NCI-H510A (cell line): ENCODE measurements at regions not wholly inside any gene's neighbourhood (a gene's known extent, or its start where the extent isn't known, plus 50 kb on each side); places are given as distances from the start of the nearest gene placed in this dataset.
"Not testable (repeated sequence)": the region's sequence is repeated elsewhere in the genome, so short reads cannot be mapped to it uniquely, and the experiment has no call there.

Experiments
- DNase-seq: peaks from one replicate; lab custom pipeline; 2025; lab: John Stamatoyannopoulos, UW

DNA sequence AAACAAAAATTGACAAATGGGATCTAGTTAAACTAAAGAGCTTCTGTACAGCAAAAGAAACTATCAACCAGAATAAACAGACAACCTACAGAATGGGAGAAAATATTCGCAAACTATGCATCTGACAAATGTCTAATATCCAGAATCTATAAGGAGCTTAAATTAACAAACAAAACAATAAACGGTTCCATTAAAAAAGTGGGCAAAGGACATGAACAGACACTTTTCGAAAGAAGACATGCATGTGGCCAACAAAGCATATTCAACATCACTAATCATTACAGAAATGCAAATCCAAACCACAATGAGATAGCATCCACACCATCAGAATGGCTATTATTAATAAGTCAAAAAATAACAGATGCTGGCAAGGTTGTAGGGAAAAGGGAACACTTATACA, 50.5 kb upstream of the MED13L start:
- DNase-seq: not testable (repeated sequence)

DNA sequence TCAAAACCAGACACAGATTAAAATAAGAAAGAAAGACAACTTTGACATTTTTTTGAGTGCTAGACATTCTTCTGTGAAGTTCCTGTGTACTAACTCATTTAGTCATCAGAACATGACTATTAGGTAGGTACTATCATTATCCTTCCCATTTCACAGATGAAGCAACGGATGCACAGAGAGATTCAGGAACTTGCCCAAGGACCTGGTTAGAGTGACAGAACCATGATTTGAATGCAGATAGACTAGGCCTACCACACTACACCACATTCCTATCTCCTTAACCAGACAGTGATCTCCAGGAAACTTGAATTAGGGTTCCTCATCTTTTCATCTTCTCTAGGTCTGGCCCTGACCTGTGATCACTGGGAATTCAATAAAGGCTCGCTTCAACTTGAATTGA, 54.4 kb upstream of the MED13L start:
- DNase-seq: no peak

GRCh38 chr12:116332705-116333380, 55.4 kb upstream of the MED13L start:
- DNase-seq: no peak

GRCh38 chr12:116333402-116333801, 55.9 kb upstream of the MED13L start:
- no peak for DNase-seq

GRCh38 chr12:116336542-116337065, 59.1 kb upstream of the MED13L start:
- no peak for DNase-seq

DNA sequence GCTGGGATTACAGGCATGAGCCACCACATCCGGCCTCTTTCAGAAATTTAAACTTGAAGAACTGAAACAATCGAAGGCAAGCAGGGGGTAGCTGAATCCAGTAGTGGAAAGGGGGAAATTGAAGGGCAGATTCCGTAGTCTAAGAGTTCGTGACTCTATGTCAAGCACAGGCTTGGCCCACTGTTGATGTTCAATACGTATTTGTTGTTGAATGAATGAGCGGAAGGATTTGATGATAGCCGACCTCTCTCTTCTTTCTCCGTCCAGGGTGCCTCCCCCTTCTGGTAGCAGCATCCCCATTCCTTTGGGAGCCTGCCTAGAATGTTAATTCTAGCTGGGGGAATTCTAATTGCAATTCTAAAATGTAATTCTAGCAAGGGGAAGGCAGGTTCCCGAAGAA, 59.8 kb upstream of the MED13L start:
- no peak for DNase-seq

- DNase-seq: no peak
These were observed 60.8 kb upstream of the MED13L start for GRCh38 chr12:116338064-116338846.

DNA sequence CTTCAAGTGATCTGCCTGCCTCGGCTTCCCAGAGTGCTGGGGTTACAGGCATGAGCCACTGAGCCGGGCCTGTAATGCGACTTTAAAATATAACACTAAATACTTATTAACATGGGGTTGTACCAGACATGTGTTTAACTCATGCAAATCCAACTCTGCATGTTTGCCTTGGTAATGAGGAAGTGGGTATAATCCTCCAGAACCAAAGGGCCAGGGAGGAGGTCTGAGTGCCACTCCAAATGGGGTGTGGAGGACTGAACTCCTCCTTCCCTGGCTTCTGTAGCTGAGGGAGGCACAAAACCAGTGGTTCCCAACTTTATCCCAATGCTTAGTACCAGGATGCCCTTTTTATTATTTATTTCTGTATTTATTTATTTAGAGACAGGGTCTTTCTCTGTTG, 61.6 kb upstream of the MED13L start:
- no peak for DNase-seq

DNA sequence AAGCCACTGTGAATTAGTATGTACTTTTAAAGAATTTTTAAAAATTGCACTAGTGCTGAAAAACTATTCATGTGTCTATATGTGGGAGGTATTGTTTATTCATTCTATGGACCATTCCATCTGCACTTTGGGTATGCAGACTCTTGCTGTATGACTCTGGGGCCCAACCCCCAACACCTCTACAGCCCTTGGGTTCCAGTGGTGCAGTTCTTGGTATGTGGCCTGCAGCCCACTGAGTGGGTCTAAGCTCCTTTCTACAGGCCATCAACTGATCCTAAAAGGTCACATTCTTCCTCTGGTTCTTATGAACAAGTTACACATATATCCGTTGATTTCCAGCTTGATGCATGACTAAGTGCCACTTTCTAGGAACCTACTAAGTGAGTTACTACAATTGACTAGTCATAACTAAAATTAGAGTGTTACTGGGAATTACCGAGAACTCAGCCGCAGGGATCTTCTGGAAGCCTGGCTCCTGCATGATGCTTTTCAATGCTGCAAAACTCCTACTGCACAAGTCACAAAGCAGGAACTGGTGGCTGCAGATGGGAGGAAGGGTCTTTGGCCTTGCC, 62.4 kb upstream of the MED13L start:
- no peak for DNase-seq

GRCh38 chr12:116343331-116343884, 65.9 kb upstream of the MED13L start:
- DNase-seq: no peak

- DNase-seq: no peak
These were observed 68.7 kb upstream of the MED13L start for GRCh38 chr12:116346222-116346621.

- DNase-seq: no peak
These were observed 69.2 kb upstream of the MED13L start for GRCh38 chr12:116346741-116347140.

DNA sequence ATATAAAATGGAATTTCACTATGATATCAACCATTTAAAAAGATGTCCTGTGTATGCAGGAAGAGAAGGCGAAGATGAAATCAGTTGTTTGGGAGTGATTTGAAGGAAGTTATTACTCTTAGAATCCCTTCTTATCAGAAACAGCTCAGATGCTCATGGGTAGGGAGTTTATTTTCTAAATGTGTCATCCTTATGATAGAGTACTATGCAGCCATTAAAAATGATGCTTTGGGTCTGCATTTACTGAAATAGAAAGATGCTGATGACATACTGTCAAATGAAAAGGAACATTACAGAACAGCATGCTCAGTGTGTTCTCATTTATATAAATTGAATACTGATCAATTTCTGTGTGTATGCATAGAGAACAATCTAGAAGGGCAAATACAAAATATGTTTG, 69.8 kb upstream of the MED13L start:
- no peak for DNase-seq

DNA sequence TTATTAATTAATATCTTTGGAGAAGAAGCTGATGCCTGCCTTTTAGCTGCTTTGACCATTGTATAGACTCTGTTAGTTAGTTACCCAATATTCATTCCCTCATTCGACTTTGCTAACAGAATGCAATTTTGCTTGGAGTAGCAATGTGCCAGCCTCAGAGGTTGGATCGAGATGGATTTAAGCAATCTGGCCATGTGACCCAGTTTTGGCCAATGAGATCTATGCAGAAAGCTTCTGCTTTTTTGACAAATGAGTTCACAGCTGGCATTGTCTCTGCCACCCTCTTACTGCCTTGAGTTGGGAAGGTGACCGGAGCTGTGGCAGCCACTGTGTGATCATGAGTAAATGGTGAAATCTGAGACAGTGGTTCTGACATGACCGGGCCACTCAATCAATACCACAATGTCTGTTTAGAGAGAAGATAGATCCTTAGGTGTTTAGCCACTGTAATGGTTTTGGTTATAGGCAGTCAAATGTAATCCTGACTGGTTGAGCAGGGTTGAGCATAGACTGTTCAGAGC, 74.9 kb upstream of the MED13L start:
- no peak for DNase-seq

- no peak for DNase-seq
These were observed 76.5 kb upstream of the MED13L start for GRCh38 chr12:116353958-116354357.

GRCh38 chr12:116354534-116354933, 77.0 kb upstream of the MED13L start:
- no peak for DNase-seq

- DNase-seq: no peak
These were observed 77.7 kb upstream of the MED13L start for GRCh38 chr12:116354950-116355783.

- no peak for DNase-seq
These were observed 81.0 kb upstream of the MED13L start for GRCh38 chr12:116358536-116358892.

DNA sequence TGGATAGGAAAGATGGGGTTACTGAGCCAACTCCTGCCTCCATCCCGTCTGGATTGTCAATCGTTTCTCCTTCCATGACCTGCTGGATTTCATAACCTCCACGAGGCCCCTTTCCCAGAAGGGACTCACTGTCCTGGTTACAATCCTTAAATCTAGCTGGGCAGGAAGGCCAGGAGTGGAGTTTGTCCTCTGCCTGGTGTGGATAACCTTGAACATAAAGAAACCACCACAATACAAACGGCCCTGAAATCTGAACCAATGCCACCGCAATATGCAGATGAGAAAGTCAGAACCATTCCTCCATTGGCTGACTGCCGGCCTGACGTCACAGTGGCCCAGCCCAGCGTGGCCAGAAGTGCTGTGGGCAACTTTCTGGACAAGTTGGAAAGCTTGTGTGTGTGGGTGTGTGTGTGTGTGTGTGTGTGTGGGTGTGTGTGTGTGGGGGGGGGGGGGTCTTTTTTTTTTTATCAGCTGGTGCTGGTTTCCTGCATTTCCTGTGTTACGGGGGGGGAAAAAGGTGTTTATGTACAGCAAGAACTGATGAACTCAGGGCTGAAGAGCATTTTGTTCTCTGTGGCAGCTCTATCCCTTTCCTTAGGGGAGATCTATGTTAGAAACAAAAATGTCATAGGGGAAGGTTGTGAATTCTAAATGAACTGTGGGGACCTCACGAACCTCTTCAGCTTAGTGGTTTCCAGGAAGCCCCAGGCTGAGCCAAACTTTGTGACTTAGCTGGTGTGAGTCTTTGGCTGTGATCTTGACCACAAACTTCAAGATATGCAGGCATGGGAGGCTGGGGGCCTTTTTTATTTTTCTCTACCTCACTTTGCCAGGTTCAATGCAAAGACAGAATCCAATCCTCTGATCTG, 81.6 kb upstream of the MED13L start:
- peak; percentile 89 for DNase-seq

DNA sequence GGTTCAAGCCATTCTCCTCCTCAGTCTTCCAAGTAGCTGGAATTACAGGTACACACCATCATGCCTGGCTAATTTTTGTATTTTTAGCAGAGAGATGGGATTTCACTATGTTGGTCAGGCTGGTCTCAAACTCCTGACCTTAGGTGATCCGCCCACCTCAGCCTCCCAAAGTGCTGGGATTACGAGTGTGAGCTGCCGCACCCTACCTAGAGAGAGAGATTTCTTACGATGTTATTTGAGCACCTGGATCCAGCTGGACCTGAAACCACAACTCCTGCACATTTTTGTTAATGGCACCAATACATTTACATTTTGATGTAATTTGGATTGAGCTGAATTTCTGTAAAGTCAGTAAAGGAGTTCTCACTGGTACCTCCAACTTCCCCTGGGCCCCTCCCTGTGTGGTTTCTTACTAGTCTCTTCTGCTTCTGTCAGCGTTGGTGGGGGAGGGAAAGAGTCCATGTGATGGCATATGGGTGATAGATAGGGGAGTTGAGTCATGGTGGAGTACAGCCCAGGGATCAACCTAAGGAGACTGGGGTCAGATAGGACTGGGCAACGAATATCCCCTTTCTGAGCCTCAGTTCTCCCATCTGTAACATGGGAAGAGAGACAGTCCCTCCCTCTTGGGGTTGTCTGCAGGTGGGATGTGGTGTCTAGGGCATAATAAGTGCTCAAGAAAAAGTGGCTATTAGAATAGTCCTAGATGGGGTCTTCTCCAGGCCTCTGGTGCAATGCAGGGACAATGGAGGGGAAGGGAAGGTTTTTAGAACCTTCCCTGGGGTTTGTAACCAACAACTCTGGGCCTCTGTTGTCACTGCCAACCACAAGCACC, 83.3 kb upstream of the MED13L start:
- no peak for DNase-seq
